GM10248 (cell line): ENCODE measurements at regions not wholly inside any gene's neighbourhood (a gene's known extent, or its start where the extent isn't known, plus 50 kb on each side); places are given as distances from the start of the nearest gene placed in this dataset.

ENCODE experiments used
- CTCF ChIA-PET: fragments of 300-600 bp; sonication (Branson Sonifier 250); formaldehyde crosslinking; extraction: SDS; loops from one replicate; lab custom pipeline; 2021; ENCODE audit warnings: antibody characterized with exemption; lab: Yijun Ruan, JAX
- POLR2A ChIA-PET: fragments of 350-650 bp; sonication (Branson Sonifier 250); formaldehyde crosslinking; extraction: SDS; loops from one replicate; lab custom pipeline; 2020; ENCODE audit warnings: antibody characterized with exemption; lab: Yijun Ruan, JAX
- DNase-seq: peaks from one replicate; pipeline ENCODE4 v3.0.0; 2012; ENCODE audit errors: extremely low spot score
- TF ChIP-seq, protein P1 (sequence below): IDR thresholded peaks from 2 replicates; pipeline ENCODE4 v1.5.1; 2012; ENCODE audit warnings: mild to moderate bottlenecking, low read depth; ENCODE audit errors: extremely low read depth, missing control alignments, control extremely low read depth

DNA sequence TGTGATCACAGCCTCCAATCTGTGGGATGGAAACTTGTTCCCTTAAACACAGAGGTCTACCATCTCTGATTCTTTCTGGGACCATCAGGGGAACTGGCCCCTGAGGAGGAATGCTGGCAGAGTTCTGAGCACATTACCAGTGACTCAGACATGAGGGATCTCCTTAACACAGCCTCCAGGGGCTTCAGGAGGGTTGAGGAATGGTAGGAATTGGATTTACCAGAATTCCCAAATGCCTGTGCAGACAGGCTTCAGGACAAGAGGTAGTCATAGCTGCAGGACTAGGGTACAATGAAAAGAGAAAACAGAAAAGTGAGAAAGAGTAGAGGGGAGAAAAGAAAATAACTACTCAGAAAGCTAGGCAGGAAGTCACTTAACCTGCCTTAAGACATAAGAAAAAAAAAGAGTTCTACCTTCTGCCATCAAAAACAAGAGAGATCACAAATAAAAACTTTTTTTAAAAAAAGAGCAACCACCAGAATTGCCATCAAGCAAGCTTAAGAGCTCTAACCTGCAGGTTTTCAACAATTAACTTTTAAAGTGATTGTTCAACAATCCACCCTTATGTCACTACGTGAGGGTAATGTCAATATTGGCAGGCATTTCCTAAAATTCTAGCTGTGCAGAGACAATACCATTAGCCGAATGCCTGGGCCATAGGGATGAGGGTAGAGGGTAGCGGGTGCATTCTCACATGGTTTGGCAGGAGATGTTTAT is 524.4 kb downstream of the BCL11A start:
- no peak for DNase-seq
- ChIA-PET CTCF (no interaction called here), POLR2A (no interaction called here)
- TF ChIP-seq, protein P1, sequence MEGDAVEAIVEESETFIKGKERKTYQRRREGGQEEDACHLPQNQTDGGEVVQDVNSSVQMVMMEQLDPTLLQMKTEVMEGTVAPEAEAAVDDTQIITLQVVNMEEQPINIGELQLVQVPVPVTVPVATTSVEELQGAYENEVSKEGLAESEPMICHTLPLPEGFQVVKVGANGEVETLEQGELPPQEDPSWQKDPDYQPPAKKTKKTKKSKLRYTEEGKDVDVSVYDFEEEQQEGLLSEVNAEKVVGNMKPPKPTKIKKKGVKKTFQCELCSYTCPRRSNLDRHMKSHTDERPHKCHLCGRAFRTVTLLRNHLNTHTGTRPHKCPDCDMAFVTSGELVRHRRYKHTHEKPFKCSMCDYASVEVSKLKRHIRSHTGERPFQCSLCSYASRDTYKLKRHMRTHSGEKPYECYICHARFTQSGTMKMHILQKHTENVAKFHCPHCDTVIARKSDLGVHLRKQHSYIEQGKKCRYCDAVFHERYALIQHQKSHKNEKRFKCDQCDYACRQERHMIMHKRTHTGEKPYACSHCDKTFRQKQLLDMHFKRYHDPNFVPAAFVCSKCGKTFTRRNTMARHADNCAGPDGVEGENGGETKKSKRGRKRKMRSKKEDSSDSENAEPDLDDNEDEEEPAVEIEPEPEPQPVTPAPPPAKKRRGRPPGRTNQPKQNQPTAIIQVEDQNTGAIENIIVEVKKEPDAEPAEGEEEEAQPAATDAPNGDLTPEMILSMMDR: no peak

DNA sequence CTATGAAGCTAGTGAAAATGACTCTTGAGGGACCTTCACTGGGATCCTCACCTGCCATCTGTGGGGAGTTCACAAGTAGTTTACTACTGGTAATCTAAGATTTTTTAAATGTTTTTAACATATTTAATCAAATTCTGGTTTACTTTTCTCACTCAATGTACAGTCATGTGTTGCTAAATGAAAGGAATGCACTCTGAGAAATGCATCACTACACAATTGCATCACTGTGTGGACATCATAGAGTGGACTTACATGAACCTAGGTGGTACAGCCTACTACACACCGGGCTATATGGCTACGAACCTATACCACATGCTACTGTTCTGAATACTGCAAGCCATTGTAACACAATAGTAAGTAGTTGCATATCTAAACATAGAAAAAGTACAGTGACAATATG is 528.0 kb downstream of the BCL11A start:
- CTCF ChIA-PET: interaction anchor here (1.1 kb wide), 1 partner anchor 81 kb away, joined by 3 read pairs; no protein-coding TSS in a partner anchor
- no peak for DNase-seq
- POLR2A ChIA-PET: no interaction called here
- TF ChIP-seq, protein P1: no peak

- CTCF ChIA-PET: no interaction called here
- POLR2A ChIA-PET: no interaction called here
- DNase-seq: no peak
- TF ChIP-seq, protein P1: no peak
Measured at GRCh38 chr2:60023256-60023985, 530.0 kb downstream of the BCL11A start.

- TF ChIP-seq, protein P1: no peak
- ChIA-PET POLR2A (no interaction called here), CTCF (no interaction called here)
- no peak for DNase-seq
Measured at GRCh38 chr2:60007671-60008070, 545.8 kb downstream of the BCL11A start.

DNA sequence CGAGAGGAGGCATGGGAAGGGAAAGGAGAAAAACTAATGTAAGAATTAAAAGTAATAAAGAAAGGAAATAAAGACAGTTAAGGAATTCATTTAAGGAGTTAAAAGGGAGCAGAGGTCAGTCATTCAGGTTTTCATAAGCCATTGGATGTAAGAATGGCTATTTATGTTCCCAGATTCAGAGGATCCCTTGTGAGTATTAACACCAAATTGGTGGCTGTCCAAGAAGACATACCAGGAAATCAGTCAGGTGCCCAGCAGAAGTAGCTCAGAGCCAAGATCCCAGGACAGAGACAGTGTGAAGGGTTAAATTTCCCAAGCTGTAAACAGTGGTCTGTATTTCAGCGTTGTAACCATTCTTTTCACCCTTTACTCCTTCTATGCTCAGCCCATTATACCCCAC is 550.4 kb downstream of the BCL11A start:
- ChIA-PET POLR2A (no interaction called here), CTCF (interaction anchor here (1.0 to 1.2 kb wide), 2 partner anchors 10 to 547 kb away, joined by 4 to 7 read pairs; no protein-coding TSS in a partner anchor)
- no peak for DNase-seq
- TF ChIP-seq, protein P1: no peak

DNA sequence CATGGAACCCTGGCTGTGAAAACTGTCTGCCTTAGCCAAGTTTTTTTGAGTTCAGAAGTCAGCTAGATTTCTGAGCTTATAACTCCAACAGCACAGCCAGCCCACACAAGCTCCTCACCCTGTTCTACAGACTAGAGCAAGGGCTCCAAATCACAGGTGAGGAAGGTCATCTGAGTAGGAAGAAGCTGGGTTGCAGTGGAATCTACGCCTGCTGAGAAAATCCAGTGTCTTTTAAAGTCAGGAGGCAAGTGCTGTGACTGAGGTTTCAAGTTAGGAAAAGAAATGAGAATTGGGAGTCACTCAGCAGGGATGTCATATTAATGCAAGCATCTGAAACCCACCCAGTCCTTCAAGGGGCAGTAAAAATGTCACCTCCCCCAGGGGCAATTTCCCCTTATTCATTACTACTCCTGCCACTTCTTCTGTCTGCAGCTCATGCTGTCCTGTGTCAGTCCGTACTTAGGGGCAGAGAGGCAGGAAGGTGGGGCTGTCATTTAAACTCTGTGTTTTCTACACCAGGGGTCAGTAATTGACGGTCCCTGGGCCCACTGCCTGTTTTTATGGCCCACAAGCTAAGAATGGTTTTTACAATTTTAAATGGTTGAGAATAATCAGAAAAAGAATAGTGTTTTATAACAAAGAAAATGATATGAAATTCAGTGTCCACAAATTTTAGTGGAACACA is 551.1 kb downstream of the BCL11A start:
- DNase-seq: no peak
- ChIA-PET CTCF (interaction anchor here (1.0 to 1.2 kb wide), 2 partner anchors 9 to 548 kb away, joined by 4 to 7 read pairs; no protein-coding TSS in a partner anchor), POLR2A (no interaction called here)
- TF ChIP-seq, protein P1: no peak
